Trophoblast cell (in vitro differentiated cells and primary cell): ENCODE measurements at regions not wholly inside any gene's neighbourhood (a gene's known extent, or its start where the extent isn't known, plus 50 kb on each side); places are given as distances from the start of the nearest gene placed in this dataset.

Experiments used
- DNase-seq, 2 donors: peaks; one replicate each; pipeline ENCODE4 v3.0.0-alpha.2; 2016
- H2AFZ ChIP-seq: 2 replicates; pipeline ENCODE4 v1.6.1; 2013; ENCODE audit warnings: low read length, moderate library complexity, mild to moderate bottlenecking; ENCODE audit not compliant: insufficient read depth, poor library complexity
- H2AK5ac ChIP-seq: 2 replicates; pipeline ENCODE4 v1.6.1; 2013; ENCODE audit warnings: mild to moderate bottlenecking, low read length
- H2BK120ac ChIP-seq: 2 replicates; pipeline ENCODE4 v1.6.1; 2013; ENCODE audit warnings: low read length, mild to moderate bottlenecking, moderate library complexity; ENCODE audit not compliant: insufficient read depth, poor library complexity
- H2BK12ac ChIP-seq: 2 replicates; pipeline ENCODE4 v1.6.1; 2013; ENCODE audit warnings: mild to moderate bottlenecking, low read length, moderate library complexity
- H2BK5ac ChIP-seq: 2 replicates; pipeline ENCODE4 v1.6.1; 2013; ENCODE audit warnings: low read length, low read depth, moderate library complexity, mild to moderate bottlenecking; ENCODE audit not compliant: poor library complexity
- H3K14ac ChIP-seq: 2 replicates; pipeline ENCODE4 v1.6.1; 2013; ENCODE audit warnings: mild to moderate bottlenecking, low read length
- H3K18ac ChIP-seq: 2 replicates; pipeline ENCODE4 v1.6.1; 2013; ENCODE audit warnings: mild to moderate bottlenecking, low read length
- H3K23ac ChIP-seq: 2 replicates; pipeline ENCODE4 v1.6.1; 2013; ENCODE audit warnings: low read length
- H3K27ac ChIP-seq: 2 replicates; pipeline ENCODE4 v1.5.1; 2013; ENCODE audit warnings: low read depth, mild to moderate bottlenecking, inconsistent platforms, low read length, moderate library complexity
- H3K27me3 ChIP-seq: 2 replicates; pipeline ENCODE4 v1.6.1; 2013; ENCODE audit warnings: inconsistent platforms, mild to moderate bottlenecking, low read length, moderate library complexity; ENCODE audit not compliant: insufficient read depth
- H3K36me3 ChIP-seq, 2 experiments: 1 replicate in 1 of 2; 2 replicates in 1 of 2; pipeline ENCODE4 v1.6.1; 2013; ENCODE audit warnings: low read length in 2 of 2, mild to moderate bottlenecking in 2 of 2, moderate library complexity in 1 of 2; ENCODE audit not compliant: insufficient read depth in 2 of 2, control insufficient read depth in 1 of 2
- H3K4ac ChIP-seq: 2 replicates; pipeline ENCODE4 v1.6.1; 2013; ENCODE audit warnings: low read depth, mild to moderate bottlenecking, low read length, moderate library complexity
- H3K4me1 ChIP-seq, 2 experiments: 1 replicate in 1 of 2; 2 replicates in 1 of 2; pipeline ENCODE4 v1.6.1; 2013; ENCODE audit warnings: low read length in 2 of 2, mild to moderate bottlenecking in 2 of 2, moderate library complexity in 1 of 2; ENCODE audit not compliant: insufficient read depth in 2 of 2, control insufficient read depth in 1 of 2
- H3K4me2 ChIP-seq: 2 replicates; pipeline ENCODE4 v1.6.1; 2013; ENCODE audit warnings: inconsistent platforms, mild to moderate bottlenecking, low read length, moderate library complexity
- H3K4me3 ChIP-seq: 2 replicates; pipeline ENCODE4 v1.5.1; 2013; ENCODE audit warnings: mild to moderate bottlenecking, low read depth, low read length, inconsistent platforms
- H3K79me1 ChIP-seq: one replicate; pipeline ENCODE4 v1.6.1; 2013; ENCODE audit warnings: low read length
- H3K79me2 ChIP-seq: 2 replicates; pipeline ENCODE4 v1.6.1; 2013; ENCODE audit warnings: low read length, mild to moderate bottlenecking; ENCODE audit not compliant: control insufficient read depth, insufficient read depth, poor library complexity
- H3K9ac ChIP-seq: 2 replicates; pipeline ENCODE4 v1.6.1; 2013; ENCODE audit warnings: mild to moderate bottlenecking, low read length
- H3K9me3 ChIP-seq: 2 replicates; pipeline ENCODE4 v1.6.1; 2013; ENCODE audit warnings: low read depth, mild to moderate bottlenecking, control low read depth, inconsistent platforms, low read length; ENCODE audit not compliant: insufficient read depth
- H4K12ac ChIP-seq: 2 replicates; pipeline ENCODE4 v1.6.1; 2013; ENCODE audit warnings: low read depth, mild to moderate bottlenecking, low read length, moderate library complexity
- H4K8ac ChIP-seq: 2 replicates; pipeline ENCODE4 v1.6.1; 2013; ENCODE audit warnings: low read depth, mild to moderate bottlenecking, low read length, moderate library complexity
- H4K91ac ChIP-seq: one replicate; pipeline ENCODE4 v1.6.1; 2013; ENCODE audit warnings: low read depth, mild to moderate bottlenecking, low read length, moderate library complexity
- WGBS: extraction: QIAGEN DNeasy Blood & Tissue Kit; methylation state at CpG from one replicate; pipeline ENCODE4 v1.1.7; 2013; ENCODE audit warnings: missing lambda C conversion rate; ENCODE audit not compliant: insufficient read length, insufficient coverage; ENCODE audit errors: extremely low coverage; 5-methylcytosine and 5-hydroxymethylcytosine counted together

DNA sequence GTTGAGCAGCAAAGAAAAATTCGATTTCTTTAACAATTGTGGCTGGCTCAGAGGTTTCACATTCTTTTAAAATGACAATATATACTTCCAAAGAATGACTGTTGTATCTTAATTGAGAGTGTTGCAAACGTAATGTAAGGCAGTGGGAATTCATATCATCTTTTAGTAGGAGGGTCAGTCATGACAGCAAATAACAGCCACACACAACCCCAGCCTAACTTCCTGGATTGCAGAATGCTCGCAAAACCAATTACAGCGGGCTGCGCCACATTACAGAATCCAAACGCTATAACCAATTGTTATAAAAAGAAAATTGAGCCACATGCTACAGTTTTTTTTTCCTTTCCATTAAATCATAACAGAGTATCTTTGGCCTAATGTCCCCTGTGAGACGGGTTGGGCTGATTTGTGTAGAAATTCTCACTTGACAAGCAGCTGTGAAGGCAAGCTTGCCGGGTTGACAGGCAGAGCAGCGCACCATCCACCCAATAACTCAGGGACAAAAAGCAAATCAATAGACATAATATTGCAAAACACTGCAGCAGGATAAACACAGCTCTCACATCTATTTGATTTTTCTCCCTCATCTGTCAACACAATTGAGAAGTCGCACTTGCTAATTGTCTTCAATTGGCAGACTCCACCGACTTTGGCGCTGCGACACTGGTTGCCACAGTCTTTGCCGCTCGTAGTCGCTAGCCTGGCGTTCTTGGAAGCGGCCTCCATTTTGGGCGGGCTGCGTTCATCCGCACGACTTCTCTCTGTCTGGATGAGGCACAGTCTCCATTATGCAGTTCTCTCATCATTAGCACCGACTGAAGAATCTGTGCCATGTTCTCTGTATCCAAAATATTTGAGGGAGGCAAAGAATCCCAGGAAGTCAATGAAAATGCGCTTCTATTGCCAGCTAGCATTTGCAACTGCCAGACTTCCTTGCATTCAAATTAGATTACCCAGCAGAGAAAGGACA is 95.0 kb upstream of the CCDC68 start:
- Histone ChIP-seq H3K23ac (no peak overlapping the region), H3K27ac (no peak overlapping the region), H2AFZ (no peak overlapping the region), H3K18ac (no peak overlapping the region), H4K12ac (no peak overlapping the region), H2AK5ac (no peak overlapping the region), H4K8ac (no peak overlapping the region), H3K27me3 (no peaks in the 10 kb centered on the region), H4K91ac (no peak overlapping the region), H3K4me1 (no peaks in the 10 kb centered on the region), H2BK5ac (no peak overlapping the region), H3K9me3 (peaks cover 1% of the 10 kb centered on the region), H2BK12ac (no peak overlapping the region), H3K9ac (no peak overlapping the region), H3K14ac (no peak overlapping the region), H3K79me2 (no peaks in the 10 kb centered on the region), H3K36me3 (no peaks in the 10 kb centered on the region), H3K4ac (no peak overlapping the region), H3K4me2 (no peak overlapping the region), H2BK120ac (no peak overlapping the region), H3K4me3 (no peak overlapping the region), H3K79me1 (no peaks in the 10 kb centered on the region)
- no CpG with 5 or more reads among the region's 24 CpGs for WGBS
- peak in 1 of 2 donors; percentile 62 for DNase-seq

DNA sequence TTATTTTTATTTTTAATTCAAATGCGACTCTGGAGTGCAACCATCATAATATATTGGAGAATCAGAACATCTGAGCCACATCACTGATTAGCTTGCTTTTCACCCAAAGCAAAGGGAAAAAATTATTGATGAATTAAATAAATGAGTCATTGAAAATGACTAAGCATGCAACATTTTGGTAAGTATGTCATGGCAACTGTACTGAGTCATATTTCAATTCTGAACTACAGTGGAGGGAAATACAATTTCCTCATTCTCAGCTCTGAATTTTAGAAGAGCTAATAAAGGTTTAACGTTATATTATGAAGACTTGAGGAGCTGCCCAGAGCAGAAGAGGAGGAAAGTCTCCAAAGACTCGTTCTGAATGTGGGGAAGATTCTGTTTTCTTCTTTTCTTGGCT is 89.6 kb upstream of the CCDC68 start:
- H3K4ac ChIP-seq = no peak overlapping the region
- no peak overlapping the region for H3K14ac ChIP-seq
- no peak overlapping the region for H3K4me2 ChIP-seq
- no peak overlapping the region for H3K9ac ChIP-seq
- H4K12ac ChIP-seq = no peak overlapping the region
- H3K4me3 ChIP-seq = no peak overlapping the region
- no peak overlapping the region for H2BK120ac ChIP-seq
- no peak overlapping the region for H2BK5ac ChIP-seq
- no peak overlapping the region for H2BK12ac ChIP-seq
- peaks cover 0 to 2% of the 10 kb centered on the region in 2 experiments for H3K4me1 ChIP-seq
- H3K79me1 ChIP-seq = no peaks in the 10 kb centered on the region
- no peaks in the 10 kb centered on the region for H3K27me3 ChIP-seq
- no peak overlapping the region for H4K91ac ChIP-seq
- DNase-seq = peak in 1 of 2 donors; percentile 25
- no peaks in the 10 kb centered on the region for H3K9me3 ChIP-seq
- H3K18ac ChIP-seq = no peak overlapping the region
- H3K27ac ChIP-seq = no peak overlapping the region
- WGBS = no CpG with 5 or more reads among the region's 3 CpGs
- H3K79me2 ChIP-seq = no peaks in the 10 kb centered on the region
- no peak overlapping the region for H2AFZ ChIP-seq
- H2AK5ac ChIP-seq = no peak overlapping the region
- H4K8ac ChIP-seq = no peak overlapping the region
- no peak overlapping the region for H3K23ac ChIP-seq
- no peaks in the 10 kb centered on the region for H3K36me3 ChIP-seq

DNA sequence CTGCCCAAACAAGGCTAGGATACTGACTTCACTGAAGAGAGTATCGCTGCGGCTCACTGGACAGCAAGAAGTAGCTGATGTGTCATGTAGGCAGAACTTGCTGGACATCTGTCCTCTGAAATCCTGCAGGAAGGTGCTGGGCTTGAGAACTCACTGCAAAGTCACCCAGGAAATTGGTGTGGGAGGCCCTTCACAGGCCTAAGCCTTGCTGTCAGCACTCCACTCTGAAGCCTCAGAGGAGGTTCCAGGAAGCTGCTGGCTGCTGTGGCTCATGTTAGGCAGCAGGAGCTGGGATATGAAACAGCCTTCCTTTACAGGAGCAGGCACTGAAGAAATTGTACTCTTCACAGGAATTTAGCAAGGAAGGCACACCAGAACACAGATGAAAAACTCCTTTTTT is 88.3 kb upstream of the CCDC68 start:
- H3K4me3 ChIP-seq = no peak overlapping the region

DNA sequence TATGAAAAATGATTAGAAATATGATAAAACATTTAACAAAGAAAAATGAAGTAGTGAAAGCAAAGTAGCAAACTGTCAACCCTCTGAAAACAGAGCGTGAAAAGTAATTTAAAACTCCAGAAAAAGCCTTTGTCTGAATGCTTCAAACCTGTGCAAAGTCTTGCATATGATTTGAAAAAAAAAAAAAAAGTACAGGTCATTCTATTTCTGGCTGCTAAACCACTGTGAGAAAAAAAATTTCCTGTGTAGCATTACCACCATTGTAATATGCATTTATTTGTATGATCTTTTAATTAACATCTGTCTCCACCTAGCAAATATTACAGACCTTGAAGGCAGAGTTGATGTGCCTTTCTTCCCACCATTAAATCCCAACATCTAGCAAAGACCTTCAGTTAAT is 82.1 kb upstream of the CCDC68 start:
- Histone ChIP-seq H2BK5ac (no peak overlapping the region), H3K4ac (no peak overlapping the region), H3K9ac (no peak overlapping the region), H3K4me1 (no peaks in the 10 kb centered on the region), H4K8ac (no peak overlapping the region), H3K79me2 (no peaks in the 10 kb centered on the region), H3K4me2 (no peak overlapping the region), H3K14ac (no peak overlapping the region), H2BK120ac (no peak overlapping the region), H3K23ac (no peak overlapping the region), H2AFZ (no peak overlapping the region), H2AK5ac (no peak overlapping the region), H3K79me1 (no peaks in the 10 kb centered on the region), H3K27me3 (no peaks in the 10 kb centered on the region), H3K27ac (no peak overlapping the region), H3K36me3 (no peaks in the 10 kb centered on the region), H4K91ac (no peak overlapping the region), H3K4me3 (no peak overlapping the region), H3K18ac (no peak overlapping the region), H3K9me3 (no peaks in the 10 kb centered on the region), H2BK12ac (no peak overlapping the region), H4K12ac (no peak overlapping the region)
- DNase-seq = no peak
- no CpG with 5 or more reads among the region's 1 CpG for WGBS

More for the DNA sequence above, 88.3 kb upstream of the CCDC68 start:
- Histone ChIP-seq H3K9me3 (no peaks in the 10 kb centered on the region), H3K23ac (peak overlapping the region; percentile 18), H3K18ac (no peak overlapping the region), H4K12ac (no peak overlapping the region), H3K79me1 (no peaks in the 10 kb centered on the region), H2BK120ac (no peak overlapping the region), H3K4me2 (no peak overlapping the region), H3K14ac (no peak overlapping the region), H2BK5ac (no peak overlapping the region), H2AFZ (no peak overlapping the region), H3K36me3 (no peaks in the 10 kb centered on the region), H3K4ac (no peak overlapping the region), H2BK12ac (no peak overlapping the region), H4K8ac (no peak overlapping the region), H3K4me1 (peaks cover 0 to 2% of the 10 kb centered on the region in 2 experiments), H2AK5ac (no peak overlapping the region), H3K27me3 (no peaks in the 10 kb centered on the region), H4K91ac (no peak overlapping the region), H3K9ac (no peak overlapping the region), H3K79me2 (no peaks in the 10 kb centered on the region), H3K27ac (no peak overlapping the region)
- no CpG with 5 or more reads among the region's 2 CpGs for WGBS
- no peak for DNase-seq
